ENCODE measurements at regions not wholly inside any gene's neighbourhood (a gene's known extent, or its start where the extent isn't known, plus 50 kb on each side); places are given as distances from the start of the nearest gene placed in this dataset.

- TF ChIP-seq CTCF (IDR thresholded peaks at IDR 0.05), result no peak
- no peak overlapping the region for H3K4me3 ChIP-seq
- H3K27ac ChIP-seq, result no peak overlapping the region
- DNase-seq (ENCODE audit: low spot score), result no peak
Measured at GRCh38 chr22:45094825-45095224, 68.9 kb upstream of the NUP50 start.

GRCh38 chr22:45096256-45096907 lies 67.3 kb upstream of the NUP50 start:
- no peak overlapping the region for H3K4me3 ChIP-seq
- TF ChIP-seq CTCF (IDR thresholded peaks at IDR 0.05), result peak; percentile 29
- DNase-seq (ENCODE audit: low spot score), result no peak
- no peak overlapping the region for H3K27ac ChIP-seq

DNA sequence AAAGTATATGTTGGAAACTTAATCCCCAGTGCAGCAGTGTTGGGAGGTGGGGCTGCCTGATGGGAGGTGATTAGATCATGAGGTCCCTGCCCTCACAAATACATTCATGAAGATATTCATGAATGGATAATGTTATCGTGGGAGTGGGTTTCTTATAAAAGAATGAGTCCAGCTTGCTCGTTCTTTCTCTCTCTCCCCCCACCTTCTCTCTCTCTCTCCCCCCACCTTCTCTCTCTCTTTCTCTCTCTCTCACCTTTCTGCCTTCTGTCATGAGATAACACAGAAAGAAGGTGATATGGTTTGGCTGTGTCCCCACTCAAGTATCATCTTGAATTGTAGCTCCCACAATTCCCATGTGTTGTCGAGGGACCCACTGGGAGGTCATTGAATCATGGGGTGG lies 66.7 kb upstream of the NUP50 start:
- no peak for DNase-seq (ENCODE audit: low spot score)
- no peak overlapping the region for H3K4me3 ChIP-seq
- TF ChIP-seq CTCF (IDR thresholded peaks at IDR 0.05), result no peak
- H3K27ac ChIP-seq, result no peak overlapping the region

- DNase-seq (ENCODE audit: low spot score), result no peak
- TF ChIP-seq CTCF (IDR thresholded peaks at IDR 0.05), result no peak
Measured at GRCh38 chr22:45098056-45098455, 65.7 kb upstream of the NUP50 start.

GRCh38 chr22:45099961-45100360 lies 63.8 kb upstream of the NUP50 start:
- DNase-seq (ENCODE audit: low spot score), result no peak
- no peak for TF ChIP-seq CTCF (IDR thresholded peaks at IDR 0.05)
- H3K27ac ChIP-seq, result no peak overlapping the region
- H3K4me3 ChIP-seq, result no peak overlapping the region

More at GRCh38 chr22:45098056-45098455, 65.7 kb upstream of the NUP50 start:
- H3K27ac ChIP-seq, result no peak overlapping the region
- H3K4me3 ChIP-seq, result no peak overlapping the region

GRCh38 chr22:45101515-45102227 lies 62.1 kb upstream of the NUP50 start:
- DNase-seq (ENCODE audit: low spot score), result no peak
- no peak overlapping the region for H3K27ac ChIP-seq
- H3K4me3 ChIP-seq, result no peak overlapping the region
- no peak for TF ChIP-seq CTCF (IDR thresholded peaks at IDR 0.05)

DNA sequence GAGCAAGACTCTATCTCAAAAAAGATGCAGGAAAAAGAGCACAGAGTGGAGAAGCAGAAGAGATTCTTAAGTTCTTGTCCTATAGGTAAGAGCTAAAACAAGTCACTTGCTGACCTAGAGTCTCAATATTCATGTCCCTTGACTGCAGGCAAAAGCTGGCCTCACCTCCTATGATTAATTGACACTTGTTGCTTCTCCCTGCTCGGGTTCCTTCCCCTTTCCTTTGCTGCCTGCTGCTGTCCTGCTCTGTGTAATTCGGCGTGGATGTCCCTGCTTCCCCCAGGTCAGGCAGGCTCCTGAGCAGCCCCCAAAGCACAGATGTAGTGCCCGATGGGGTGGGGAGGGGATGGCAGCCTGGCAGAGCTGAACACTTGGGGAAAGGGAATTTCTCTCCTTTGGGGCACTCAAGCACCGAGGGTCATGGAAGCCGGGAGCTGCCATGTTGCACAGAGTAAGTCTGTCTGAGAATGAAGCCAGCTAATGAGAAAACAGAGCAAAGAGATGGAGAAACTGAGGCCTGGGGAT lies 60.8 kb upstream of the NUP50 start:
- DNase-seq (ENCODE audit: low spot score), result no peak
- no peak overlapping the region for H3K4me3 ChIP-seq
- TF ChIP-seq CTCF (IDR thresholded peaks at IDR 0.05), result no peak
- no peak overlapping the region for H3K27ac ChIP-seq

Measured in coronary artery (tissue), 2 donors.